Renal cortex interstitium (tissue), 11 donors: ENCODE measurements at regions not wholly inside any gene's neighbourhood (a gene's known extent, or its start where the extent isn't known, plus 50 kb on each side); places are given as distances from the start of the nearest gene placed in this dataset.
A peak's percentile ranks its signal among the peaks of the same experiment; 100 is the strongest.

Experiments used
- DNase-seq, 11 donors: peaks; one replicate each; pipeline ENCODE4 v3.0.0-alpha.2; 2013; ENCODE audit warnings: low read depth in 9 of 11, low spot score in 4 of 11; ENCODE audit errors: extremely low read depth in 1 of 11

- DNase-seq, result no peak
Measured at GRCh38 chr21:27275294-27275927, 308.5 kb upstream of the ADAMTS5 start.

GRCh38 chr21:27269644-27270043, 302.8 kb upstream of the ADAMTS5 start:
- no peak for DNase-seq

- DNase-seq, result peak in 6 of 11 donors; percentile 24 to 62 (median 46)
Measured at GRCh38 chr21:27268290-27268689, 301.4 kb upstream of the ADAMTS5 start.

GRCh38 chr21:27265949-27266348, 299.1 kb upstream of the ADAMTS5 start:
- DNase-seq, result no peak

- DNase-seq, result no peak
Measured at GRCh38 chr21:27265492-27265891, 298.6 kb upstream of the ADAMTS5 start.

GRCh38 chr21:27261676-27262075, 294.8 kb upstream of the ADAMTS5 start:
- no peak for DNase-seq

GRCh38 chr21:27260728-27261127, 293.8 kb upstream of the ADAMTS5 start:
- DNase-seq, result no peak

GRCh38 chr21:27258742-27259448, 292.0 kb upstream of the ADAMTS5 start:
- no peak for DNase-seq

- DNase-seq, result no peak
Measured at GRCh38 chr21:27257908-27258556, 291.1 kb upstream of the ADAMTS5 start.

- DNase-seq, result no peak
Measured at GRCh38 chr21:27257226-27257625, 290.3 kb upstream of the ADAMTS5 start.

GRCh38 chr21:27251752-27252151, 284.9 kb upstream of the ADAMTS5 start:
- no peak for DNase-seq

GRCh38 chr21:27250366-27250765, 283.5 kb upstream of the ADAMTS5 start:
- no peak for DNase-seq

GRCh38 chr21:27248814-27249213, 281.9 kb upstream of the ADAMTS5 start:
- DNase-seq, result no peak

GRCh38 chr21:27246741-27247140, 279.9 kb upstream of the ADAMTS5 start:
- DNase-seq, result no peak

- no peak for DNase-seq
Measured at GRCh38 chr21:27244776-27245175, 277.9 kb upstream of the ADAMTS5 start.

GRCh38 chr21:27244352-27244751, 277.5 kb upstream of the ADAMTS5 start:
- no peak for DNase-seq

- no peak for DNase-seq
Measured at GRCh38 chr21:27240839-27241238, 274.0 kb upstream of the ADAMTS5 start.

GRCh38 chr21:27233514-27234115, 266.7 kb upstream of the ADAMTS5 start:
- DNase-seq, result no peak

- DNase-seq, result no peak
Measured at GRCh38 chr21:27225940-27226339, 259.1 kb upstream of the ADAMTS5 start.

GRCh38 chr21:27225151-27225550, 258.3 kb upstream of the ADAMTS5 start:
- DNase-seq, result no peak
